ENCODE measurements at regions not wholly inside any gene's neighbourhood (a gene's known extent, or its start where the extent isn't known, plus 50 kb on each side); places are given as distances from the start of the nearest gene placed in this dataset.

GRCh38 chr1:55695151-55695550, 480.0 kb upstream of the USP24 start:
- no peak for DNase-seq

DNA sequence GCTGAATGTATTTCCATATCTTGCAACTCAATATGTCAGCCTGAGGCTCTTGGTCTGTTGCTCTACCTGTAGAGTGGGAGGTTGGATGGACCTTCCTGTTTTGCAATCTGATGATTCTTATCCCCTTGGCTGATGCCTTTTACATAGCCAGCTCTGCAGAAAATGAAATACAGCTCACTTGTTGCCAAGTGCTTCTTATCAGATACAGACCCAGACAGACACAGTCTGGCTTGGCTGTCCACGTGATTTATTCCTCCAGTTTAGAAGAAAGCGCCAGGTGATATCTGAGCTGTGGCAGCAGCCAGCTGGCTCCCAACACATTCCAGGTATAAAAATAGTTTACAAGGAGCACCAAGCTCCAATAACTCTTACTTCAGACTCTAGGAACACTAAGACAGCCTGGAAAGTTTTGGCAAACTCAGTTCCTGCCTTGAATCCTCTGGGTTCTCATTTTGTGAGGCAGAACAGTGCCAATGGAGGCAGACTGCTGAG, 479.2 kb upstream of the USP24 start:
- no peak for DNase-seq

DNA sequence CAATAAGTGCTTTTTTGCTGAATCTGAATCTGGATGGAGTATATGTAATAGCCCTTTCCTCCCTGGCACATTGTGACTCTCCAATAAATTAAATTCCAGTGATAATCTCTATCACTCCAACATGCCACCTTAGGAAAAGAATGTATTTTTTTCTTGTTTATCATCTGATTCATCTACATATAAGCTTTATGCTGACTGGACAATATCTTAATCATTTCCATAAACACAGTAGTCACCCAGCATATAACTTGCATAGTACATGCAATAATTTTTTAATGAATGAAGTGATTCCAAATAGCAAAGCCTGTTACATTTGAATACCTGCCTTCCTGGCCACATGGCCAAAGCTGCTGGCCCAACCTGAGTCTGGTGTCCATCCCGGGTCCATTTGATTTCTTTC, 477.6 kb upstream of the USP24 start:
- no peak for DNase-seq

DNA sequence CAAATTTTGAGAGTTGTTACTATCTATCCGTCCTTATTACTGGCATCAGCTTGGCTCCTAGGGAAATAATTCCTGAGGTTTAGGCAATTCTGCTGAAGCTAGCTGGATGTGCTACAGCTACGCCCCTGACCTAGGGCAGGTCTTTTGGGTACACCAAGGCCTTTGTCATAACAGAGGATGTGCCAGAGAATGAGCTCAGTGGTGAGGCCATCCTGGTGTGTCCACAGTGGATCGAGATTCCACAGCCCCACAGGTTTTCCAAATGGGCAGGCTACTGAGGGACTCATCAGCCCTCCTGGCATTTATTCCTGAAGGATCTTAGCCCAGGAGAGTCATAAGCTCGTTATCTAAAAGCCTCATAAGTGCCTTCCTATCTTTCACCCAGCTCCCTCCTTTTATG, 475.2 kb upstream of the USP24 start:
- no peak for DNase-seq

DNA sequence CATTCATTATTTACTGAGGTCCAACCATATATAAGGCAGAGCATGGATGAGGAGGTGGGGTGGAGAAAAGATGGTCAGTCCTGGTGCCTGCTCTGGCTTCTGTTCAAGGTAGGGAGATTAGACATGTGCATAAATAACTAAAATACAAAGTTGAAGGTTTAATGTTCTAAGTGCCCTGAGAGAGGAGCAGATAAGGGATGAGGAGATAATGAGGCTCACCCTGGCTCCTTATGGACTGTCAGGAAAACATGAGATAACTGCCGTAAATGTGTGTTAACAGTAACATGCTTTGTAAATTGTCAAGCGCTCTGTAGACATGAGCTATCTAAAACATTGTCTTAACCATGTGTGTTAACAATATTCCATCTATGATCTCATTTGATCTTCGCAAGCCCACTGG, 474.6 kb upstream of the USP24 start:
- no peak for DNase-seq

- DNase-seq, result no peak
Observed at GRCh38 chr1:55685560-55685959, 470.4 kb upstream of the USP24 start.

DNA sequence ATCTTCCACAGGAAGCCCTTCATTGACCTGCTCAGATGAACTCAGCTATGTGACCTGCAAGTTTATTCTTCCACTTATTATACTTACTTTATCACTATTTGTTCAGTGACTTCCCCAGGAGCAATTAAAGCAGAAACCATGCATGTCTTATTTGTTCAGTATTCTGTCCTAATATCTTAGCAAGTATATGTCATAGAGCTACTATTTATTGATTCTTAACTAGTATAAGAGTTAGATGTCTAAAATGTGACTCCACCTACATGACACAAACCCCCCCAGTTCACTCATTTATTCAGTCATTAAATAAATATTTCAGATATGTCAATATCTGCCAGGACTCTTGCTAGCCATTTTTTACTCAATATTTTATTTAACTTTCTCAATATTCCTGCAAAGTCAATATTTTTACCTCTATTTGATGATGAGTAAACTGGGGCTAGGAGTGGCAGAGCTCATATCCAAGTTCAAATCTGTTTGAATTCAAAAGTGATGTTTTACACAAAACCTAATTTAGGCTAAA, 469.0 kb upstream of the USP24 start:
- no peak for DNase-seq

- no peak for DNase-seq
Observed at GRCh38 chr1:55682198-55682597, 467.0 kb upstream of the USP24 start.

DNA sequence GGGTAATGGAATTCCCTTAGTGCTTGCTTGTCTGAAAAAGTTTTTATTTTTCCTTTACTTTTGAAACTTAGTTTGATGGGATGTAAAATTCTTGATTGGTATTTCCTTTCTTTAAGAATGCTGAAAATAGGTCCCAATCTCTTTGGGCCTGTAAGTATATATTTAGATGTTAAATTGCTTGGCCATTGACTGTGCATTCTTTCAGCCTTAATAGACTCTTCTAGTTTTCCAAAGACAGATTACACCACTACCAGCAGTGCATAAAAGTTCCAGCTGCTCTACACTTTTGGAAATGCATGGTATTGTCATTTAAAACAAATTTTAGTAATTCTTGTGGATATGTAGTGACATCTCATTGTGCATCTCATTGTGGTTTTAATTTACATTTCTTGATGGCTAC, 464.8 kb upstream of the USP24 start:
- no peak for DNase-seq

DNA sequence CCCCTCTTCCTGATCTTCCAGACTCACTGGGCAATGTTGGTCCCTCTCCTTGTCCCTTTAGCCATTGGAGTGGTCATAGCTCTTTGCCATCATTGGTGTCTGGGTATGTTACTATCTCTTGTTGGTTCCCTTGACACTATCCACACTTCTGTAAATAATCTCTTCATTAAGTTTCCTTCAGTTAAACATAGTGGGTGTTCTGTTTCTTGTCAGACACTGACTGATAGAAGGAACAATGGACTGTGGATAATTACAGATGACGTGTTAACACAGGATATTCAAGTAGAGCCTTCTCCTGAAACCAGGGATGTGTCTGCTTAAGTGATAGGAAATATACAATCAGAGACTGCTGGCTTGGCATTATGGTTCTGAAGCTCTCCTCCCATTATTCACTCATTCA, 458.3 kb upstream of the USP24 start:
- DNase-seq, result no peak

GRCh38 chr1:55670331-55671082, 455.3 kb upstream of the USP24 start:
- no peak for DNase-seq

- no peak for DNase-seq
Observed at GRCh38 chr1:55669293-55669692, 454.1 kb upstream of the USP24 start.

DNA sequence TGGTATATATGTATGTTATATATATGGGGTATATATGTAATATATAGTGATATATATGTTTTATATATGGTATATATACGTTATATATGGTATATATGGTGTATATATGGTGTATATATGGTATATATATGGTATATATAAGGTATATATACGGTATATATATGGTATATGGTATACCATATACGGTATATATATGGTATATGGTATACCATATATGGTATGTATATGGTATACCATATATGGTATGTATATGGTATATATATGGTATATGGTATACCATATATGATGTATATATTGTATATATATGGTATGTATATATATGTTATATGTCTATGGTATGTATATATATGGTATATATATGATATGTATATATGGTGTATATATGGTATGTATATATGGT, 447.7 kb upstream of the USP24 start:
- DNase-seq, result no peak

GRCh38 chr1:55658917-55659316, 443.8 kb upstream of the USP24 start:
- DNase-seq, result no peak

DNA sequence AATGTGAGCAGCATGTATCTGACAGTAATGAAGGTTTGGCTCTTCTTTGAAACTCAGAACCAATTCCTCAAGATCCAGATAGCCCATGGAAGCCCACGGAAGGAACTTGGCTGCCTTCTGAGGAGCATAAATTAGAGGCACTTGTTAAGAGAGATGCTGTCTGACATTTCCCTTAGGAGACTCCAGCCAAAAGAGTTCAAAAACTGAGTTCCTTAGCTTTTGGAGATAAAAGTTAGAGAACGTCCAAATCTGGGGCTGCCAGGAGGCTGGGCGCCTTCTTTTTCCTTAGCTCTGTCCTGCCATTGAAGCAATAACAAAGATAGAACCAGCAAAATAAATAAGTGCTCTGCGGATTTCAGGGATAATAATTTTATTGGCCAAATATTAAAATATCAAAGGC, 439.6 kb upstream of the USP24 start:
- no peak for DNase-seq

GRCh38 chr1:55654171-55654570, 439.0 kb upstream of the USP24 start:
- no peak for DNase-seq

- no peak for DNase-seq
Observed at GRCh38 chr1:55650444-55650843, 435.3 kb upstream of the USP24 start.

- DNase-seq, result no peak
Observed at GRCh38 chr1:55646181-55646580, 431.0 kb upstream of the USP24 start.

DNA sequence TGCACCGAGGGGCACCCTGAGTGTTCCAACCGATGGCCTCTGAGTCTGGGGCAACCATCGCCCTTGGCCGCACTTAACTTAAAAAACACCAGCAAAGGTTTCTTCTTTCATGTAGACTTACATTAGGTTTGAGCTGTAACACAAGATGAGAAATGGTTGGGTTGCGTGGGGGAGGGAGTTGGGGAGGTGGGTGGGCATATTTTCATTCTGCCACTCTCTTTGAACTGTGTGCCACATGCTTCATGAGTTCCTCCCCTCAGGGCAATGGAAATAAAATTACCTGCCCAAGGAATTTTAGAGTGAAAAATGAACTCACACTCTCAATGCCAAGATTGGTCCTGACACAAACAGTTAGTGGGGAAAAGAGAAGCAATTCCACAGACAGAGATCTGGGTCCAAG, 430.1 kb upstream of the USP24 start:
- DNase-seq, result no peak

DNA sequence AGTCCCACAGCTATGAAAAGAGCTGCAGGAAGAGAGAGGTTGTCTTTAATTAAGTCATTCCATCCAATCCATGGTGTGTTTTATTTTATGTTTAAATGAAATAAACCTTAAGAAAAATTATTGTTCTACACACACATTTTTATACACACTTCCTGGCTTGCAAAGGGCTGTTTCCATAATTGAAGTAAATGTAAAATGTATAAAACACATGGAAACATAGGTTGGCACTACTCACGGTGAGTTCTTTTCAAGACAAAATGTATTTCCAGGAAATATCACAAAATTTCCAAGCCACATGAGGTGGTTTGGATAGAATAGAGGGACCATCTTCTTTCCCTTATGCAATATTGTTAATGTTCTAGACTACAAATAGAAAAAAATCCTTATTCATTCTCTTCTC, 426.8 kb upstream of the USP24 start:
- DNase-seq, result no peak

DNA sequence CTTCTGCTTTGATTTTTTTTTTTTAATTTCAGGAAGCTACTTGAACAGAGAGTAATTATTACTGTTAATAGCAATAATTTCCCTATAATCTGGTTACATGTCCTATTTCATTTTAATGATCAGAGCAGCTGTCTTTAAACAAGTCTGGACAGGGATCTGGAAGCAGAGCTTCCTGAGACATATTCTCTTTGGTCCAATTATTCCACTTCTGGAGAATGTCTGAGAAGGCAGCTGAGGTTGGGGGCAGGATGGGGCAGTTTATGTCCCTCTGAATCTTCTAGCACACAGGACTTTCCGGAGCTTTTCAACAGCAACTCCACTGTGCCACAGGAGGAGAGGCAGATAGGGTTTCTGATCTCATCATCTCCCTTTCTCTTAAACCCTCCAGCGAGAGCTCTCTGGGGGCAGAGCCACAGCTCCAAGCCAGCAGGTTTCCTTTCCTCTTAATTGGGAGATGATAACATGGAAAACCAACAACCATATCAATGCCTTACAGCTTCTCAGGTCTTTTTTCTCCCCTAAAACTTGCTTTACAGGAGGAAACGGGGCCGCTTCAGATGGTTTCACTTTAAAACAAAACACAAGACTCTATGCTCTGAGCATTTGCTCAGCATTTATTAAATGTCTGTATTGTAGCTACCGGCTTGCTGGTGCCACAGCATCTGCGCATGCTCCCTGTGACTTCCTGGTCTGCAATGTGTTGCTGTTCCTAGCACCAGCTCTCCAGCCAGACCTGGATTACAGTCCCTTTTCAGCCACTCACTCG, 425.7 kb upstream of the USP24 start:
- DNase-seq, result peak; percentile 19 to 22

DNA sequence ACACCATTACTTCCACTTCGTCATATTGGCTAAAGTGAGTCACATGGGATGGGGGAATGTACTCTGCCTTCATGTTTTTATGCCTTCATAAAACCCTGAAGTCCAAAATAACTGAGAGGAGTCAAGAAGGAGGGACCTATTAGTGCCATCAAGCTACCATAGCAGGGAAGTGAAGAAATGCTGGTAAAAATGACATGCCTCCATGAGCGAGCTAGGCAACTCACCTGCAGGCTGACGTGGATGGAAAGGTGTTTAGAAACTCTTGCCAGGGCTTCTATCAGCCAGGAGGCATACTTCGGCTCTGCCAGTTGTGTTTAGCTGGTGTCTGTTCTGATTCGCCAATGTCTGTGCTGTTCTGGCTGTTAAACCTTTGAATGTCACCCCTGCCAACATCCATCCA, 424.4 kb upstream of the USP24 start:
- no peak for DNase-seq

GRCh38 chr1:55639051-55639450, 423.9 kb upstream of the USP24 start:
- no peak for DNase-seq

- no peak for DNase-seq
Observed at GRCh38 chr1:55636696-55637095, 421.5 kb upstream of the USP24 start.

All from inflammatory macrophage treated with lipopolysaccharide for 1 hour (primary cell).